ENCODE measurements at regions not wholly inside any gene's neighbourhood (a gene's known extent, or its start where the extent isn't known, plus 50 kb on each side); places are given as distances from the start of the nearest gene placed in this dataset.

DNA sequence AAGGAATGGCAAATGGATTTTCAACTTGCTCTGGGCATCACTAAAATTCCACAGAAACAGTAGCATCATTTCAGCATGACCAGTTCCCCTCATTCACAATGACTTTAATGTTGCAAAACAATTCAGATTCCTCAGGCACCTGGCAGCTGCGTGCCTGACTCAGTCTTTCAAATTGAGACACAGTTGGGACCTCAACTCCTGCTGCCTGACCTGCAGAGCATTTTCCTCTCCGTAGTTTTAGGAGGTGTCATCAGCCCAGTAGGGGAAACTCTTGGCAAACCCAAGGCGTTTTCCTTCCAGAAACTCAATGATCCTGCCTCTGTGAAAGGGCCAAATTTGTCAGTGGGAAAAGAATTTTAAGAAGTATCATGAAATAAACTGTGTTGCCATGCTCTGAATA lies 388.9 kb downstream of the SPRY1 start:
- H3K27ac ChIP-seq (ENCODE audit: low read depth in 2 of 2, low read length in 1 of 2): no peak overlapping the region
- TF ChIP-seq RCOR1 (IDR thresholded peaks at IDR 0.05; ENCODE audit: low read length) (no peak), EP300 (IDR thresholded peaks at IDR 0.05; ENCODE audit: borderline replicate concordance in 1 of 2, low read depth in 1 of 2, low read length in 1 of 2) (0 out of 4 replicates have a peak, but pooled peaks of 1 of the 2 experiments have one; percentile 9), RAD21 (IDR thresholded peaks at IDR 0.05; ENCODE audit: low read length) (no peak), EZH2phosphoT487 (IDR thresholded peaks at IDR 0.05; ENCODE audit: borderline replicate concordance, low read depth) (no peak), MAX (IDR thresholded peaks at IDR 0.05; ENCODE audit: low read depth) (no peak), USF1 (IDR thresholded peaks at IDR 0.05; ENCODE audit: borderline replicate concordance, low read depth) (no peak), TCF12 (IDR thresholded peaks at IDR 0.05) (peak; percentile 43; the same call in 1 of the 2 replicates), GABPA (IDR thresholded peaks at IDR 0.05; ENCODE audit: low read depth) (no peak), TAF1 (IDR thresholded peaks at IDR 0.05; ENCODE audit: borderline replicate concordance, low read depth, low read length) (no peak), CHD2 (IDR thresholded peaks at IDR 0.05; ENCODE audit: low read length, partially characterized antibody) (no peak), FOSL2 (IDR thresholded peaks at IDR 0.05; ENCODE audit: borderline replicate concordance, low read depth) (no peak), FOXM1 (IDR thresholded peaks at IDR 0.05; ENCODE audit: low read depth) (no peak), MXI1 (IDR thresholded peaks at IDR 0.05; ENCODE audit: low read depth, low read length) (no peak), JUND (IDR thresholded peaks at IDR 0.05) (no peak), ELF1 (IDR thresholded peaks at IDR 0.05) (no peak), MEF2A (IDR thresholded peaks at IDR 0.05; ENCODE audit: borderline replicate concordance, low read depth) (no peak), RXRA (IDR thresholded peaks at IDR 0.05; ENCODE audit: borderline replicate concordance, low read depth) (no peak), GATA2 (CRISPR knock-in tag; IDR thresholded peaks at IDR 0.05) (no peak), TEAD4 (IDR thresholded peaks at IDR 0.05; ENCODE audit: borderline replicate concordance, insufficient read depth) (no peak), YY1 (IDR thresholded peaks at IDR 0.05; ENCODE audit: low read depth) (no peak), NFIC (IDR thresholded peaks at IDR 0.05; ENCODE audit: borderline replicate concordance) (0 out of 2 replicates have a peak, but pooled peaks have one; percentile 15), SMC3 (IDR thresholded peaks at IDR 0.05; ENCODE audit: low read depth, low read length) (no peak), RFX5 (IDR thresholded peaks at IDR 0.05; ENCODE audit: low read length) (no peak)
- TF ChIP-seq, protein P1, sequence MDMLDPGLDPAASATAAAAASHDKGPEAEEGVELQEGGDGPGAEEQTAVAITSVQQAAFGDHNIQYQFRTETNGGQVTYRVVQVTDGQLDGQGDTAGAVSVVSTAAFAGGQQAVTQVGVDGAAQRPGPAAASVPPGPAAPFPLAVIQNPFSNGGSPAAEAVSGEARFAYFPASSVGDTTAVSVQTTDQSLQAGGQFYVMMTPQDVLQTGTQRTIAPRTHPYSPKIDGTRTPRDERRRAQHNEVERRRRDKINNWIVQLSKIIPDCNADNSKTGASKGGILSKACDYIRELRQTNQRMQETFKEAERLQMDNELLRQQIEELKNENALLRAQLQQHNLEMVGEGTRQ (IDR thresholded peaks at IDR 0.05; ENCODE audit: borderline replicate concordance, low read depth, low read length): no peak
- TF ChIP-seq, protein P2, sequence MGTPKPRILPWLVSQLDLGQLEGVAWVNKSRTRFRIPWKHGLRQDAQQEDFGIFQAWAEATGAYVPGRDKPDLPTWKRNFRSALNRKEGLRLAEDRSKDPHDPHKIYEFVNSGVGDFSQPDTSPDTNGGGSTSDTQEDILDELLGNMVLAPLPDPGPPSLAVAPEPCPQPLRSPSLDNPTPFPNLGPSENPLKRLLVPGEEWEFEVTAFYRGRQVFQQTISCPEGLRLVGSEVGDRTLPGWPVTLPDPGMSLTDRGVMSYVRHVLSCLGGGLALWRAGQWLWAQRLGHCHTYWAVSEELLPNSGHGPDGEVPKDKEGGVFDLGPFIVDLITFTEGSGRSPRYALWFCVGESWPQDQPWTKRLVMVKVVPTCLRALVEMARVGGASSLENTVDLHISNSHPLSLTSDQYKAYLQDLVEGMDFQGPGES (IDR thresholded peaks at IDR 0.05; ENCODE audit: low read depth, low read length): no peak
- no peaks in the 10 kb centered on the region for H3K9me3 ChIP-seq
- peaks cover 0 to 27% of the 10 kb centered on the region in 2 experiments; a peak in 2 of 4 replicates for H3K4me1 ChIP-seq (ENCODE audit: control insufficient read depth in 1 of 2, insufficient read depth in 2 of 2, low read depth in 1 of 2, low read length in 1 of 2)
- no peak overlapping the region for H3K4me3 ChIP-seq (ENCODE audit: low read depth in 2 of 2, low read length in 1 of 2)
- no peaks in the 10 kb centered on the region for H3K9me2 ChIP-seq
- WGBS (ENCODE audit: low lambda C conversion rate): 70% methylated on average over 3 of the region's 3 CpGs
- peaks cover 11% of the 10 kb centered on the region for H3F3A ChIP-seq (replicated peaks; ENCODE audit: insufficient read depth)
- no peaks in the 10 kb centered on the region for H3K36me3 ChIP-seq (replicated peaks in 1 of 2; ENCODE audit: control insufficient read depth in 1 of 2, insufficient read depth in 2 of 2, low read length in 1 of 2)
- no peaks in the 10 kb centered on the region for H4K20me1 ChIP-seq (ENCODE audit: insufficient read depth)
- no peak overlapping the region for H2AFZ ChIP-seq (ENCODE audit: low read depth)
- ChIA-PET POLR2A (no interaction called here), CTCF (no interaction called here)
- no peak overlapping the region for H3K4me2 ChIP-seq
- H3K9ac ChIP-seq: no peak overlapping the region
- no peak for DNase-seq
- H3K79me2 ChIP-seq (ENCODE audit: insufficient read depth): no peaks in the 10 kb centered on the region
- no peaks in the 10 kb centered on the region for H3K27me3 ChIP-seq (ENCODE audit: insufficient read depth)

All from SK-N-SH (cell line).